HCT116 (cell line): ENCODE measurements at regions not wholly inside any gene's neighbourhood (a gene's known extent, or its start where the extent isn't known, plus 50 kb on each side); places are given as distances from the start of the nearest gene placed in this dataset.

Source experiments
- CEBPB ChIP-seq: IDR thresholded peaks from 2 replicates; pipeline ENCODE4 v1.6.1; 2012; ENCODE audit warnings: low read depth
- EZH2 ChIP-seq: fragments of 200-600 bp; sonication (generic); IDR thresholded peaks from 2 replicates; pipeline ENCODE4 v1.6.1; 2017; ENCODE audit warnings: antibody characterized with exemption, mixed run types
- EZH2phosphoT487 ChIP-seq: fragments of 200-600 bp; IDR thresholded peaks from 2 replicates; pipeline ENCODE4 v1.6.1; 2018; ENCODE audit warnings: antibody characterized with exemption, borderline replicate concordance
- POLR2A ChIP-seq: IDR thresholded peaks from 2 replicates; pipeline ENCODE4 v1.7.0; 2011; ENCODE audit warnings: borderline replicate concordance; ENCODE audit not compliant: insufficient read depth, insufficient read length; ENCODE audit errors: extremely low read depth
- SIN3A ChIP-seq: IDR thresholded peaks from 2 replicates; pipeline ENCODE4 v1.6.1; 2012; ENCODE audit warnings: low read depth
- YY1 ChIP-seq: IDR thresholded peaks from 2 replicates; pipeline ENCODE4 v1.6.1; 2011; ENCODE audit warnings: low read length, low read depth, moderate library complexity, mild to moderate bottlenecking; ENCODE audit not compliant: insufficient replicate concordance; ENCODE audit errors: extremely low read depth
- ZNF274 ChIP-seq: fragments of 200-500 bp; sonication (Bioruptor generic); IDR thresholded peaks from 2 replicates; pipeline ENCODE4 v1.6.1; 2014; ENCODE audit warnings: mild to moderate bottlenecking, low read depth, low read length, inconsistent platforms
- TF ChIP-seq, protein P1 (sequence below), 3 experiments: fragments of 200-600 bp in 1 of 3; sonication (generic) in 1 of 3; IDR thresholded peaks in 2 of 3; conservative IDR thresholded peaks in 1 of 3; 2 replicates each; pipeline ENCODE4 v1.5.1; 2012 to 2017; ENCODE audit warnings: low read depth in 2 of 3, low read length in 2 of 3, antibody characterized with exemption in 1 of 3, borderline replicate concordance in 1 of 3, control low read depth in 1 of 3, mild to moderate bottlenecking in 1 of 3, mixed read lengths in 1 of 3, mixed run types in 1 of 3, moderate library complexity in 1 of 3; ENCODE audit not compliant: insufficient read depth in 1 of 3
- TF ChIP-seq, protein P2 (sequence below): IDR thresholded peaks from 2 replicates; pipeline ENCODE4 v1.6.1; 2012

DNA sequence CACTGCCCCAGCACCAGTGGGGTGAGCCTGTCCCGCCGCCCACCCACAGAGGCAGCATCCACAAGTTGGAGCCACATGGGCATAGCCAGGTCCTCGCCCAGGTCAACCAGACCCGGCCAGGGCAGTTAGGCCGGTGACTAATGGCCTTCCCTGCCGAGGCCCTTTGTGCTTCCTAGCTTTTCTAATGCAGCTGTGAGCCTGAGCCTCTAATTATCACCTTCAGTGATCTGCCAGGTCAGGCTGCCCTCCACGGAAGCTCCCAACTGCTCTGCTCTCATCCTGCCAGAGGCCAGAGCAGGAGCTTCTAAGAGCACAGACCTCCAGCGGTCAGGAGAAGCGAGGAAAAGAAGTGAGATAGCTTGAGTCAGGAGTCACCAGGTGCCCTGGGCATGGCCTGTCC is 87.1 kb upstream of the PPP1R26 start:
- no peak for TF ChIP-seq YY1
- TF ChIP-seq POLR2A: no peak
- TF ChIP-seq, protein P1, sequence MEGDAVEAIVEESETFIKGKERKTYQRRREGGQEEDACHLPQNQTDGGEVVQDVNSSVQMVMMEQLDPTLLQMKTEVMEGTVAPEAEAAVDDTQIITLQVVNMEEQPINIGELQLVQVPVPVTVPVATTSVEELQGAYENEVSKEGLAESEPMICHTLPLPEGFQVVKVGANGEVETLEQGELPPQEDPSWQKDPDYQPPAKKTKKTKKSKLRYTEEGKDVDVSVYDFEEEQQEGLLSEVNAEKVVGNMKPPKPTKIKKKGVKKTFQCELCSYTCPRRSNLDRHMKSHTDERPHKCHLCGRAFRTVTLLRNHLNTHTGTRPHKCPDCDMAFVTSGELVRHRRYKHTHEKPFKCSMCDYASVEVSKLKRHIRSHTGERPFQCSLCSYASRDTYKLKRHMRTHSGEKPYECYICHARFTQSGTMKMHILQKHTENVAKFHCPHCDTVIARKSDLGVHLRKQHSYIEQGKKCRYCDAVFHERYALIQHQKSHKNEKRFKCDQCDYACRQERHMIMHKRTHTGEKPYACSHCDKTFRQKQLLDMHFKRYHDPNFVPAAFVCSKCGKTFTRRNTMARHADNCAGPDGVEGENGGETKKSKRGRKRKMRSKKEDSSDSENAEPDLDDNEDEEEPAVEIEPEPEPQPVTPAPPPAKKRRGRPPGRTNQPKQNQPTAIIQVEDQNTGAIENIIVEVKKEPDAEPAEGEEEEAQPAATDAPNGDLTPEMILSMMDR (IDR thresholded peaks at IDR 0.05 in 2 of 3, conservative IDR thresholded peaks at IDR 0.05 in 1 of 3; ENCODE audit: borderline replicate concordance in 1 of 3, insufficient read depth in 1 of 3, low read depth in 2 of 3, low read length in 2 of 3): no peak
- TF ChIP-seq, protein P2, sequence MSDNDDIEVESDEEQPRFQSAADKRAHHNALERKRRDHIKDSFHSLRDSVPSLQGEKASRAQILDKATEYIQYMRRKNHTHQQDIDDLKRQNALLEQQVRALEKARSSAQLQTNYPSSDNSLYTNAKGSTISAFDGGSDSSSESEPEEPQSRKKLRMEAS: no peak
- no peak for TF ChIP-seq SIN3A
- no peak for TF ChIP-seq EZH2
- no peak for TF ChIP-seq EZH2phosphoT487
- no peak for TF ChIP-seq ZNF274
- TF ChIP-seq CEBPB: no peak
